CD14-positive monocyte (primary cell): ENCODE measurements at regions not wholly inside any gene's neighbourhood (a gene's known extent, or its start where the extent isn't known, plus 50 kb on each side); places are given as distances from the start of the nearest gene placed in this dataset.
"Not testable (repeated sequence)": the region's sequence is repeated elsewhere in the genome, so short reads cannot be mapped to it uniquely, and the experiment has no call there.

Experiments used
- DNase-seq, 3 donors: peaks; one replicate each; pipeline ENCODE4 v3.0.0-alpha.2; 2011 to 2022
- H2AFZ ChIP-seq: 2 replicates; pipeline ENCODE4 v1.6.0; 2012; ENCODE audit warnings: mild to moderate bottlenecking, low read depth, low read length, inconsistent platforms; ENCODE audit not compliant: insufficient read depth, poor library complexity, severe bottlenecking
- H3K27ac ChIP-seq, 2 donors: 1 replicate in 1 of 2; 2 replicates in 1 of 2; pipeline ENCODE4 v1.5.1; 2012 to 2013; ENCODE audit warnings: low read length in 2 of 2, control low read depth in 1 of 2, inconsistent platforms in 1 of 2, low read depth in 1 of 2, mild to moderate bottlenecking in 1 of 2
- H3K27me3 ChIP-seq, 2 donors: one replicate each; pipeline versions ENCODE4 v1.6.0 to v1.6.1; 2011 to 2013; ENCODE audit warnings: low read length in 2 of 2; ENCODE audit not compliant: control insufficient read depth in 2 of 2, insufficient read depth in 2 of 2
- H3K36me3 ChIP-seq, 2 donors: replicated peaks in 1 of 2; 1 replicate in 1 of 2; 2 replicates in 1 of 2; pipeline versions ENCODE4 v1.5.1 to v1.6.1; 2012 to 2013; ENCODE audit warnings: low read length in 2 of 2, control low read depth in 1 of 2, inconsistent platforms in 1 of 2, mild to moderate bottlenecking in 1 of 2; ENCODE audit not compliant: insufficient read depth in 2 of 2, control insufficient read depth in 1 of 2
- H3K4me1 ChIP-seq, 2 donors: 1 replicate in 1 of 2; 2 replicates in 1 of 2; pipeline versions ENCODE4 v1.5.1 to v1.6.1; 2012 to 2013; ENCODE audit warnings: low read length in 2 of 2, control low read depth in 1 of 2, inconsistent platforms in 1 of 2, mild to moderate bottlenecking in 1 of 2, moderate library complexity in 1 of 2; ENCODE audit not compliant: insufficient read depth in 2 of 2, control insufficient read depth in 1 of 2
- H3K4me2 ChIP-seq: replicated peaks from 2 replicates; pipeline ENCODE3; 2012; ENCODE audit warnings: low read length, moderate library complexity, mild to moderate bottlenecking; ENCODE audit not compliant: poor library complexity, severe bottlenecking; ENCODE audit errors: extremely low read depth
- H3K4me3 ChIP-seq, 3 experiments: fragments of 200-600 bp in 1 of 3; sonication (generic) in 1 of 3; replicated peaks in 1 of 3; 1 replicate in 2 of 3; 2 replicates in 1 of 3; pipeline ENCODE4 v1.5.1; 2011 to 2013; ENCODE audit warnings: low read length in 3 of 3, mild to moderate bottlenecking in 3 of 3, control low read depth in 2 of 3, low read depth in 2 of 3, inconsistent platforms in 1 of 3, moderate library complexity in 1 of 3
- H3K79me2 ChIP-seq: 2 replicates; pipeline ENCODE4 v1.6.0; 2012; ENCODE audit warnings: mild to moderate bottlenecking, control low read depth, inconsistent platforms, low read length, moderate library complexity; ENCODE audit not compliant: insufficient read depth
- H3K9ac ChIP-seq: 2 replicates; pipeline ENCODE4 v1.6.0; 2017; ENCODE audit warnings: low read length, mild to moderate bottlenecking; ENCODE audit not compliant: insufficient read depth, poor library complexity, severe bottlenecking
- H3K9me3 ChIP-seq, 2 donors: replicated peaks in 1 of 2; 1 replicate in 1 of 2; 2 replicates in 1 of 2; pipeline versions ENCODE4 v1.5.1 to v1.6.1; 2012 to 2013; ENCODE audit warnings: low read length in 2 of 2, control low read depth in 1 of 2; ENCODE audit not compliant: control insufficient read depth in 1 of 2, insufficient read depth in 1 of 2
- H4K20me1 ChIP-seq: 2 replicates; pipeline ENCODE4 v1.6.0; 2012; ENCODE audit warnings: mild to moderate bottlenecking, low read length, control low read depth, moderate library complexity; ENCODE audit not compliant: insufficient read depth
- H3K27ac Mint-ChIP-seq, 7 donors: one replicate each; pipeline ENCODE4 v1.8.0; 2020; ENCODE audit warnings: mild to moderate bottlenecking in 7 of 7, mixed read lengths in 7 of 7, moderate library complexity in 6 of 7, inconsistent platforms in 2 of 7
- H3K27me3 Mint-ChIP-seq, 3 donors: one replicate each; pipeline ENCODE4 v1.8.0; 2021 to 2022; ENCODE audit warnings: low read depth in 3 of 3, mild to moderate bottlenecking in 3 of 3, mixed read lengths in 3 of 3, moderate library complexity in 3 of 3, inconsistent platforms in 1 of 3
- H3K36me3 Mint-ChIP-seq, 2 donors: one replicate each; pipeline ENCODE4 v1.8.0; 2020; ENCODE audit warnings: mixed read lengths in 2 of 2, inconsistent platforms in 1 of 2, mild to moderate bottlenecking in 1 of 2
- H3K4me1 Mint-ChIP-seq: one replicate; pipeline ENCODE4 v1.8.0; 2020; ENCODE audit warnings: mild to moderate bottlenecking, mixed read lengths
- H3K4me3 Mint-ChIP-seq, 2 donors: one replicate each; pipeline ENCODE4 v1.8.0; 2020; ENCODE audit warnings: mild to moderate bottlenecking in 2 of 2, mixed read lengths in 2 of 2, moderate library complexity in 1 of 2
- H3K9me3 Mint-ChIP-seq, 7 donors: one replicate each; pipeline ENCODE4 v1.8.0; 2020 to 2022; ENCODE audit warnings: mixed read lengths in 7 of 7, mild to moderate bottlenecking in 6 of 7, moderate library complexity in 6 of 7, inconsistent platforms in 2 of 7
- CTCF ChIP-seq: fragments of 200-600 bp; IDR thresholded peaks from one replicate; pipeline ENCODE4 v1.8.0; 2022; ENCODE audit warnings: antibody characterized with exemption, mild to moderate bottlenecking
- WGBS: methylation state at CpG from one replicate; pipeline ENCODE4 v1.1.5; 2013; ENCODE audit warnings: missing lambda C conversion rate; ENCODE audit not compliant: insufficient coverage; 5-methylcytosine and 5-hydroxymethylcytosine counted together
- intact Hi-C, 2 donors: fragments of 100-400 bp; cut with micrococcal nuclease; formaldehyde crosslinking; loops; one replicate each; pipeline versions ENCODE4 v1.15.0 to v1.15.1; 2023

- intact Hi-C loops, DNase-seq: not testable (repeated sequence)
These were observed 231.9 kb downstream of the RPRM start for GRCh38 chr2:153246636-153247035.

GRCh38 chr2:153235516-153235915 is 243.0 kb downstream of the RPRM start:
- no CpG with 5 or more reads among the region's 1 CpG for WGBS
- Histone ChIP-seq H3K9me3 (peaks cover 0 to 6% of the 10 kb centered on the region in 2 donors), H2AFZ (no peak overlapping the region), H3K27ac (no peak overlapping the region), H4K20me1 (no peaks in the 10 kb centered on the region), H3K36me3 (no peaks in the 10 kb centered on the region), H3K27me3 (no peaks in the 10 kb centered on the region), H3K79me2 (no peaks in the 10 kb centered on the region), H3K4me1 (no peaks in the 10 kb centered on the region), H3K4me3 (no peak overlapping the region), H3K9ac (no peak overlapping the region), H3K4me2 (no peak overlapping the region)
- Mint-ChIP-seq H3K36me3 (no peaks in the 10 kb centered on the region), H3K4me1 (no peaks in the 10 kb centered on the region), H3K27ac (no peak overlapping the region), H3K4me3 (no peak overlapping the region), H3K9me3 (peaks cover 0 to 11% (median 3%) of the 10 kb centered on the region in 7 donors), H3K27me3 (peaks cover 0 to 2% (median 0%) of the 10 kb centered on the region in 3 donors)
- intact Hi-C loops = no loop called here
- TF ChIP-seq CTCF = no peak
- DNase-seq = no peak

More at GRCh38 chr2:153246636-153247035, 231.9 kb downstream of the RPRM start:
- H3K4me3 ChIP-seq, H3K36me3 ChIP-seq, H3K27ac ChIP-seq, H3K4me3 Mint-ChIP-seq, H3K27ac Mint-ChIP-seq, H3K4me2 ChIP-seq, H3K4me1 Mint-ChIP-seq, H3K27me3 Mint-ChIP-seq, H3K36me3 Mint-ChIP-seq, H2AFZ ChIP-seq, H3K79me2 ChIP-seq, H4K20me1 ChIP-seq, H3K9ac ChIP-seq, H3K27me3 ChIP-seq, H3K4me1 ChIP-seq: not testable (repeated sequence)
- peaks cover 2 to 23% (median 7%) of the 10 kb centered on the region in 7 donors for H3K9me3 Mint-ChIP-seq
- peaks cover 12 to 13% of the 10 kb centered on the region in 2 donors for H3K9me3 ChIP-seq
- no CpG with 5 or more reads among the region's 1 CpG for WGBS
